ENCODE measurements at regions not wholly inside any gene's neighbourhood (a gene's known extent, or its start where the extent isn't known, plus 50 kb on each side); places are given as distances from the start of the nearest gene placed in this dataset.

DNA sequence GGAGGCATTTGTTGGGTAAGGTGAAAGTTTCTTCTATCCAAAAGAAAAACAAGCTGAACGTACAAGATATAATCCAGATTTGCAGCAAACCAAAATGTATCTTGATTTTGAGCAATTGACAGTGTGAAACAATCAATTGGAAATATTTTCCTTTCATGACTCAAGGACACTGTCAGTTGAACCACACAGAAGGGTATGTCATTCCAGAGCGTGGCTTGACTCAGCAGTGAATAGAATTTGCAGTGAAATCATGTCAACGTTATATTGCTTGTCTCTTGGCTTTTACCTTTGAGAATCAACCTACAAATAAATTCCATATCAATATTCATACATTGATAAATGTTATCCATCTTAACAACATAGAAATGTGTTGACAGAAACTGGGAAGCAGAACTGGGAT lies 78.2 kb downstream of the TM2D3 start:
- peaks cover 7% of the 10 kb centered on the region for H3K27me3 Mint-ChIP-seq (ENCODE audit: insufficient read depth, low read depth, poor library complexity)
- H3K4me1 Mint-ChIP-seq, result no peaks in the 10 kb centered on the region
- no peak overlapping the region for H2AFZ ChIP-seq

DNA sequence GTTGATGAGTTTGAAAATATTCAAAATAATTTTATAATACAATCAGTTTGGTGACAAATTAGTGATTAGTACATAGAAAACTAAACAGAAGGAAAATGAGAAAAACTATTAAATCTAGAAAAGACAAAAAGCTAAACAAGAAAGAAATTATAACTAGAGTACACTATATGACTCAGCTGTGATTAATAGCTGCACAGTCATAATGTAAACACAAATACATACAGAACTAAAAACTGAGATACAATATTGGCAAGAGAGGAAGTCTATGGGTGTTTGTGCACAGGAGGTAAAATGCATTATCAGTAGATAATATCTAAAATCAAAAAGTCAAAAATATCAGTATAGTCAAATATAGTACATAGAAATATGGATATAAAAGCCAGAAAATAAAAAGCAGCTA lies 80.7 kb upstream of the PCSK6 start:
- H4K20me1 ChIP-seq (replicated peaks; ENCODE audit: insufficient read depth), result no peaks in the 10 kb centered on the region
- H3K4me1 ChIP-seq (ENCODE audit: insufficient read depth), result no peaks in the 10 kb centered on the region
- no peaks in the 10 kb centered on the region for H3F3A ChIP-seq (replicated peaks; ENCODE audit: low read depth)
- H3K79me2 ChIP-seq (replicated peaks; ENCODE audit: insufficient read depth), result no peaks in the 10 kb centered on the region
- Mint-ChIP-seq H3K36me3 (ENCODE audit: low read depth) (no peaks in the 10 kb centered on the region), H3K27ac (no peak overlapping the region), H3K4me1 (no peaks in the 10 kb centered on the region), H3K4me3 (no peak overlapping the region), H3K9me3 (no peaks in the 10 kb centered on the region), H3K27me3 (ENCODE audit: insufficient read depth, low read depth, poor library complexity) (no peaks in the 10 kb centered on the region)
- H3K4me2 ChIP-seq, result no peak overlapping the region
- no peaks in the 10 kb centered on the region for H3K36me3 ChIP-seq (ENCODE audit: insufficient read depth)
- H3K27ac ChIP-seq (ENCODE audit: low read depth), result no peak overlapping the region
- H3K9me2 ChIP-seq (ENCODE audit: insufficient read depth), result no peaks in the 10 kb centered on the region
- no peak for ATAC-seq
- H3K27me3 ChIP-seq (ENCODE audit: insufficient read depth), result no peaks in the 10 kb centered on the region
- H2AFZ ChIP-seq, result no peak overlapping the region
- no peak for DNase-seq (ENCODE audit: low spot score)
- H3K4me3 ChIP-seq, result no peak overlapping the region
- TF ChIP-seq CREB1 (CRISPR knock-in tag; IDR thresholded peaks at IDR 0.05; ENCODE audit: low read depth) (no peak), NANOG (IDR thresholded peaks at IDR 0.05; ENCODE audit: borderline replicate concordance) (no peak), JUNB (IDR thresholded peaks at IDR 0.05; ENCODE audit: unreplicated experiment) (no peak), STAT1 (IDR thresholded peaks at IDR 0.05; ENCODE audit: unreplicated experiment) (no peak), ZNF331 (CRISPR knock-in tag; IDR thresholded peaks at IDR 0.05; ENCODE audit: low read depth) (no peak), EZH2 (IDR thresholded peaks at IDR 0.05; ENCODE audit: low read depth, unreplicated experiment) (no peak)
- TF ChIP-seq, protein P1, sequence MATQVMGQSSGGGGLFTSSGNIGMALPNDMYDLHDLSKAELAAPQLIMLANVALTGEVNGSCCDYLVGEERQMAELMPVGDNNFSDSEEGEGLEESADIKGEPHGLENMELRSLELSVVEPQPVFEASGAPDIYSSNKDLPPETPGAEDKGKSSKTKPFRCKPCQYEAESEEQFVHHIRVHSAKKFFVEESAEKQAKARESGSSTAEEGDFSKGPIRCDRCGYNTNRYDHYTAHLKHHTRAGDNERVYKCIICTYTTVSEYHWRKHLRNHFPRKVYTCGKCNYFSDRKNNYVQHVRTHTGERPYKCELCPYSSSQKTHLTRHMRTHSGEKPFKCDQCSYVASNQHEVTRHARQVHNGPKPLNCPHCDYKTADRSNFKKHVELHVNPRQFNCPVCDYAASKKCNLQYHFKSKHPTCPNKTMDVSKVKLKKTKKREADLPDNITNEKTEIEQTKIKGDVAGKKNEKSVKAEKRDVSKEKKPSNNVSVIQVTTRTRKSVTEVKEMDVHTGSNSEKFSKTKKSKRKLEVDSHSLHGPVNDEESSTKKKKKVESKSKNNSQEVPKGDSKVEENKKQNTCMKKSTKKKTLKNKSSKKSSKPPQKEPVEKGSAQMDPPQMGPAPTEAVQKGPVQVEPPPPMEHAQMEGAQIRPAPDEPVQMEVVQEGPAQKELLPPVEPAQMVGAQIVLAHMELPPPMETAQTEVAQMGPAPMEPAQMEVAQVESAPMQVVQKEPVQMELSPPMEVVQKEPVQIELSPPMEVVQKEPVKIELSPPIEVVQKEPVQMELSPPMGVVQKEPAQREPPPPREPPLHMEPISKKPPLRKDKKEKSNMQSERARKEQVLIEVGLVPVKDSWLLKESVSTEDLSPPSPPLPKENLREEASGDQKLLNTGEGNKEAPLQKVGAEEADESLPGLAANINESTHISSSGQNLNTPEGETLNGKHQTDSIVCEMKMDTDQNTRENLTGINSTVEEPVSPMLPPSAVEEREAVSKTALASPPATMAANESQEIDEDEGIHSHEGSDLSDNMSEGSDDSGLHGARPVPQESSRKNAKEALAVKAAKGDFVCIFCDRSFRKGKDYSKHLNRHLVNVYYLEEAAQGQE (IDR thresholded peaks at IDR 0.05; ENCODE audit: unreplicated experiment), result no peak
- TF ChIP-seq, protein P2, sequence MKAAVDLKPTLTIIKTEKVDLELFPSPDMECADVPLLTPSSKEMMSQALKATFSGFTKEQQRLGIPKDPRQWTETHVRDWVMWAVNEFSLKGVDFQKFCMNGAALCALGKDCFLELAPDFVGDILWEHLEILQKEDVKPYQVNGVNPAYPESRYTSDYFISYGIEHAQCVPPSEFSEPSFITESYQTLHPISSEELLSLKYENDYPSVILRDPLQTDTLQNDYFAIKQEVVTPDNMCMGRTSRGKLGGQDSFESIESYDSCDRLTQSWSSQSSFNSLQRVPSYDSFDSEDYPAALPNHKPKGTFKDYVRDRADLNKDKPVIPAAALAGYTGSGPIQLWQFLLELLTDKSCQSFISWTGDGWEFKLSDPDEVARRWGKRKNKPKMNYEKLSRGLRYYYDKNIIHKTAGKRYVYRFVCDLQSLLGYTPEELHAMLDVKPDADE (IDR thresholded peaks at IDR 0.05), result no peak
- TF ChIP-seq, protein P3, sequence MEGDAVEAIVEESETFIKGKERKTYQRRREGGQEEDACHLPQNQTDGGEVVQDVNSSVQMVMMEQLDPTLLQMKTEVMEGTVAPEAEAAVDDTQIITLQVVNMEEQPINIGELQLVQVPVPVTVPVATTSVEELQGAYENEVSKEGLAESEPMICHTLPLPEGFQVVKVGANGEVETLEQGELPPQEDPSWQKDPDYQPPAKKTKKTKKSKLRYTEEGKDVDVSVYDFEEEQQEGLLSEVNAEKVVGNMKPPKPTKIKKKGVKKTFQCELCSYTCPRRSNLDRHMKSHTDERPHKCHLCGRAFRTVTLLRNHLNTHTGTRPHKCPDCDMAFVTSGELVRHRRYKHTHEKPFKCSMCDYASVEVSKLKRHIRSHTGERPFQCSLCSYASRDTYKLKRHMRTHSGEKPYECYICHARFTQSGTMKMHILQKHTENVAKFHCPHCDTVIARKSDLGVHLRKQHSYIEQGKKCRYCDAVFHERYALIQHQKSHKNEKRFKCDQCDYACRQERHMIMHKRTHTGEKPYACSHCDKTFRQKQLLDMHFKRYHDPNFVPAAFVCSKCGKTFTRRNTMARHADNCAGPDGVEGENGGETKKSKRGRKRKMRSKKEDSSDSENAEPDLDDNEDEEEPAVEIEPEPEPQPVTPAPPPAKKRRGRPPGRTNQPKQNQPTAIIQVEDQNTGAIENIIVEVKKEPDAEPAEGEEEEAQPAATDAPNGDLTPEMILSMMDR (conservative IDR thresholded peaks at IDR 0.05; ENCODE audit: low read depth in 2 of 2), result no peak

More for the DNA sequence above, 78.2 kb downstream of the TM2D3 start:
- no peak overlapping the region for H3K27ac Mint-ChIP-seq
- H3K4me3 Mint-ChIP-seq, result no peak overlapping the region
- TF ChIP-seq JUNB (IDR thresholded peaks at IDR 0.05; ENCODE audit: unreplicated experiment) (no peak), CREB1 (CRISPR knock-in tag; IDR thresholded peaks at IDR 0.05; ENCODE audit: low read depth) (no peak), ZNF331 (CRISPR knock-in tag; IDR thresholded peaks at IDR 0.05; ENCODE audit: low read depth) (no peak), EZH2 (IDR thresholded peaks at IDR 0.05; ENCODE audit: low read depth, unreplicated experiment) (no peak)
- TF ChIP-seq, protein P2 (IDR thresholded peaks at IDR 0.05), result no peak
- H3K27ac ChIP-seq (ENCODE audit: low read depth), result no peak overlapping the region
- no peaks in the 10 kb centered on the region for H3K36me3 ChIP-seq (ENCODE audit: insufficient read depth)
- H3K36me3 Mint-ChIP-seq (ENCODE audit: low read depth), result peaks cover 6% of the 10 kb centered on the region; the same call in 1 of the 3 replicates
- ATAC-seq (no peak), DNase-seq (ENCODE audit: low spot score) (no peak)
- H4K20me1 ChIP-seq (replicated peaks; ENCODE audit: insufficient read depth), result no peaks in the 10 kb centered on the region
- H3K9me2 ChIP-seq (ENCODE audit: insufficient read depth), result no peaks in the 10 kb centered on the region
- H3K4me2 ChIP-seq, result no peak overlapping the region
- H3K79me2 ChIP-seq (replicated peaks; ENCODE audit: insufficient read depth), result no peaks in the 10 kb centered on the region
- no peaks in the 10 kb centered on the region for H3F3A ChIP-seq (replicated peaks; ENCODE audit: low read depth)
- peaks cover 13% of the 10 kb centered on the region; the same call in 2 of the 3 replicates for H3K9me3 Mint-ChIP-seq
- H3K4me1 ChIP-seq (ENCODE audit: insufficient read depth), result no peaks in the 10 kb centered on the region
- no peaks in the 10 kb centered on the region for H3K27me3 ChIP-seq (ENCODE audit: insufficient read depth)
- H3K4me3 ChIP-seq, result no peak overlapping the region

Data from GM23338 (cell line).